GM21526 (cell line): ENCODE measurements at regions not wholly inside any gene's neighbourhood (a gene's known extent, or its start where the extent isn't known, plus 50 kb on each side); places are given as distances from the start of the nearest gene placed in this dataset.

ENCODE experiments used
- ATAC-seq: cut with Tn5 transposase; IDR thresholded peaks from one replicate; pipeline ENCODE4 v1.9.1; 2021; ENCODE audit warnings: moderate library complexity; ENCODE audit not compliant: unreplicated experiment, low FRiP score

- ATAC-seq, result no peak
Measured at GRCh38 chr18:34631093-34631966, 78.8 kb upstream of the DTNA start.

GRCh38 chr18:34632321-34632720 lies 77.8 kb upstream of the DTNA start:
- ATAC-seq, result no peak

GRCh38 chr18:34633368-34633767 lies 76.7 kb upstream of the DTNA start:
- ATAC-seq, result no peak

- ATAC-seq, result no peak
Measured at GRCh38 chr18:34637094-34637801, 72.8 kb upstream of the DTNA start.

- no peak for ATAC-seq
Measured at GRCh38 chr18:34639687-34640086, 70.4 kb upstream of the DTNA start.

GRCh38 chr18:34640276-34640675 lies 69.8 kb upstream of the DTNA start:
- no peak for ATAC-seq

- no peak for ATAC-seq
Measured at GRCh38 chr18:34643989-34644388, 66.1 kb upstream of the DTNA start.

GRCh38 chr18:34647251-34647650 lies 62.8 kb upstream of the DTNA start:
- ATAC-seq, result peak; percentile 83

GRCh38 chr18:34648269-34648985 lies 61.7 kb upstream of the DTNA start:
- ATAC-seq, result no peak

- ATAC-seq, result no peak
Measured at GRCh38 chr18:34649080-34649479, 61.0 kb upstream of the DTNA start.

GRCh38 chr18:34650121-34650545 lies 60.0 kb upstream of the DTNA start:
- no peak for ATAC-seq

- ATAC-seq, result no peak
Measured at GRCh38 chr18:34651586-34652369, 58.3 kb upstream of the DTNA start.

GRCh38 chr18:34655131-34655530 lies 55.0 kb upstream of the DTNA start:
- ATAC-seq, result no peak

GRCh38 chr18:34657860-34658500 lies 52.1 kb upstream of the DTNA start:
- no peak for ATAC-seq

- ATAC-seq, result no peak
Measured at GRCh38 chr18:34659579-34660517, 50.2 kb upstream of the DTNA start.
